GM18951 (cell line): ENCODE measurements at regions not wholly inside any gene's neighbourhood (a gene's known extent, or its start where the extent isn't known, plus 50 kb on each side); places are given as distances from the start of the nearest gene placed in this dataset.

Source experiments
- POLR2A ChIP-seq: IDR thresholded peaks from 4 replicates; pipeline ENCODE4 v1.6.1; 2011; ENCODE audit warnings: mild to moderate bottlenecking; ENCODE audit not compliant: insufficient read length, insufficient read depth; ENCODE audit errors: extremely low read depth
- in situ Hi-C: fragments of 300-500 bp; cut with MboI; formaldehyde crosslinking; loops from one replicate; pipeline ENCODE4 v1.12.0; 2022; ENCODE audit warnings: low sequenced_read_pairs, mixed read lengths, inconsistent platforms; ENCODE audit not compliant: unreplicated experiment

GRCh38 chr5:74319076-74319475, 321.5 kb downstream of the ENC1 start:
- in situ Hi-C loops, result no loop called here
- TF ChIP-seq POLR2A, result no peak

- in situ Hi-C loops, result no loop called here
- no peak for TF ChIP-seq POLR2A
Measured at GRCh38 chr5:74316064-74316603, 324.4 kb downstream of the ENC1 start.

DNA sequence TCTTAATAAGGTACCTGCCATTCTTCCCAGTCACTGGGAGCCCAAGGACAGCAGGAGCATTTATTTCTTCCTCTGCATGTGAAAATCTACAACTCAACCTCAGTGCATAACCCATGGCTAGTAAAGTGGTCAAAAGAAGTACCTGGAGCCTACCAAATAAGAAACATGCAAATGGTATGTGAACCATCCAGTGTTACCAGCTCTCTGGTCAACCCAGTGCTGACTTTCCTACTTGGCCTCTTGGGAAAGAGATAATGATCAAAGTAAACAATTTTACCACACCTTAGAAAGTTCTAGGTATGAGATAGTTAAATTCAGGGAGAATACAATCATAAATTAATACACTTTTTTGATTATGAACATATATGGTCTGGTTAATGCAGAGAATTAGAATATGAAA, 325.6 kb downstream of the ENC1 start:
- TF ChIP-seq POLR2A, result no peak
- in situ Hi-C loops, result no loop called here

DNA sequence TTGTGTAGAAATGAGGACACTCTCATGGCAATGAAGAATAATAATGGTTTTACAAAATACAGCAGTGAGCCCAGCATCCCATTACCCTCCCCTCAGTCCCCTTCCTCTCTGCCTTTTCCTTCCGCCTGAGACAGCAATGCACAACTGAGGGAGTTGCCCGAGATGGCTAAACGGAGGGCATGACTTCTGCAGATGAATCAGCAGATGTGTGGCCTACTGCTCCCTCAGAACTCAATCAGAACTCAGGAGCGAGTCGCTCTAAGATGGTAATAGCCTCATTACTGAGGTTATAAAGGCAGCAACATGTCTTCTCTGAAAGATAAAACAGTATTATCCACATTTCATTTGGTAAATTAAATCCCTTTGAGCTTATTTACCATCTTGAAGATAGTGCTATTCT, 326.6 kb downstream of the ENC1 start:
- in situ Hi-C loops, result no loop called here
- no peak for TF ChIP-seq POLR2A

DNA sequence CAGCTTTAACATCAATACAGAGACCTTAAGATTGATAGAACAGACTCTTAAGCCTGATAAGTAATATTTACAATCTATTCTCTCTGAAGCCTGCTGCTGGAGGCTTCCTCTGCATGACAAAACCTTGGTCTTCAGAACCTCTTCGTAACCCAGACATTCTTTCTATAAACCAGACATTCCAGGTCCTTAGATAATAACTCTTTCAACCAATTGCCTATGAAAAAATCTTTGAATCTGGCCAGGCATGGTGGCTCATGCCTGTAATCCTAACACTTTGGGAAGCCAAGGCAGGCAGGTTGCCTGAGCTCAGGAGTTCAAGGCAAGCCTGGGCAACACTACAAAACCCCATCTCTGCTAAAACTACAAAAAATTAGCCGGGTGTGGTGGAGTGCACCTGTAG, 327.8 kb downstream of the ENC1 start:
- in situ Hi-C loops, result no loop called here
- TF ChIP-seq POLR2A, result no peak

- in situ Hi-C loops, result no loop called here
- no peak for TF ChIP-seq POLR2A
Measured at GRCh38 chr5:74311961-74312360, 328.6 kb downstream of the ENC1 start.

DNA sequence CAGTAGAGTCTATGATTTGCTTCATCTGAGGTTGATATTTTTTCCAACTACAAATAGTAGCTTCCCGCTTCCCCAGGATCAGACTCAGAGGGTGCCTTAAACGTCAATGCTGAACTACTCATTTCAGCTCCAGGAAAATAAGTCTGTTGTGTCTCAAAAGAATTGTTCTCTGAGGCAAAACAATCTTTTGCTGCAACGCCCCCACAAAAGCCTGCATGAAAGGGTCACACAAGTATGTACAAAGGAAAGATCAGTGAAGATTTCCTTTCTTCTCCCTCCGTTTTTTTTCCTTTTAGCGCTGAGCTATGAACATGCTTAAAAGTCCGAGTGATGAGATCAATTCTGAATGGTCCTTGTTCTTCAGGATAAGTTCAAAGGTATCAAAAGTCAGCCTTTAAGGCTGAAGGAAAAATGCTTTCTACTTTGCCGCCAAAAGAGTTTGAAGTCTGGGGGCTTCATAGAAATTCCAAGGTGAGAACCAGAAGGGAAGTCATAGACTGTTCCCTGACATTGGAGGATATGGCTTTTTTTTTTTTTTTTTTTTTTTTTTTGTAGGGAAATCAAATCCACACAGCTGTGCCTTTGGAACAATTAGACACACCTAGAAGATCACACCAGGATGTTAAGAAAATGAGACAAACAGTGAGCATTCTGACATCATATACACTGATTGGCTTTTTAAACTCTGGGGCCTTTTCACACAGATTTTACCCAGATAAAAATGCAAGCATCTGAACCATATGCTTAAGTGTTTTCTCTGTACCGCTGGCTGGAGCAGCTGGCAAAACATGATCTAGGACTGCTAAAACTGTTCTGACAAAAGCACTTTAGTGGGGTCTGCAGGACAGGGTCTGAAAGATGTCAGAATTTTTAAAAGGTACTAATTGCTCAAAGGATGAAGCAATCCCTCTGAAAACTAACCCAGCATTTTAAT, 329.3 kb downstream of the ENC1 start:
- in situ Hi-C loops, result no loop called here
- TF ChIP-seq POLR2A, result no peak

GRCh38 chr5:74310386-74310785, 330.1 kb downstream of the ENC1 start:
- in situ Hi-C loops, result no loop called here

GRCh38 chr5:74309050-74309449, 331.5 kb downstream of the ENC1 start:
- TF ChIP-seq POLR2A, result no peak
- in situ Hi-C loops, result no loop called here

More at GRCh38 chr5:74310386-74310785, 330.1 kb downstream of the ENC1 start:
- TF ChIP-seq POLR2A, result no peak

GRCh38 chr5:74306845-74307244, 333.7 kb downstream of the ENC1 start:
- in situ Hi-C loops, result no loop called here

GRCh38 chr5:74304536-74304935, 336.0 kb downstream of the ENC1 start:
- in situ Hi-C loops, result no loop called here
- TF ChIP-seq POLR2A, result no peak

More at GRCh38 chr5:74306845-74307244, 333.7 kb downstream of the ENC1 start:
- no peak for TF ChIP-seq POLR2A

GRCh38 chr5:74303578-74303977, 336.9 kb downstream of the ENC1 start:
- no peak for TF ChIP-seq POLR2A
- in situ Hi-C loops, result no loop called here

GRCh38 chr5:74301576-74301975, 339.0 kb downstream of the ENC1 start:
- no peak for TF ChIP-seq POLR2A
- in situ Hi-C loops, result no loop called here

- TF ChIP-seq POLR2A, result no peak
- in situ Hi-C loops, result no loop called here
Measured at GRCh38 chr5:74300808-74301389, 339.6 kb downstream of the ENC1 start.
